ENCODE measurements at regions not wholly inside any gene's neighbourhood (a gene's known extent, or its start where the extent isn't known, plus 50 kb on each side); places are given as distances from the start of the nearest gene placed in this dataset.

DNA sequence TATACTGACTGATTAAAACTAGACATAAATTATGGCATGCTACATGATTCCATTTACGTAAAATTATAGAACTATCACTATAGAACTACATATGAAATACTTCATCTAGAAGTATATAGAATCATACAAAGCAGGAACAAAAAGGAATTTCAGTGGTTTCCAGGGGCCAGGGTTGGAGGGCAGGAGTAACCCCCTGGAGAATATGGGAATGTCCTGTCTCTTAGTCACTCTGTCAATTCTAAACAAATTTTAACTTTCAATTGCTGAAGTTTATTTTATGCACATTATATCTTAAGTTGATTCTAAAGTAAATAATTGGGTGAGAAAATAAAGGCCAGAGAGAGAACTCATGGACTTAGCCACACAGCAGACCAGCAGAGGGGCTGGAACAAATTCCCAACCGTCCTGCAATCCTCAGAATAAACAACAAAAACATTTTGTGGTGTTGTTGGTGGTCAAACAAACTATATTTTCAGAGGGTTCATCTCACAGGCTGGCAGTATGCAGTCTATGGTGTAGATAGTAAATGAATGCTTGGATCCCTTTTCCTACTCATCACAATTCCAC is 476.9 kb upstream of the SLIT2 start:
- DNase-seq: no peak

DNA sequence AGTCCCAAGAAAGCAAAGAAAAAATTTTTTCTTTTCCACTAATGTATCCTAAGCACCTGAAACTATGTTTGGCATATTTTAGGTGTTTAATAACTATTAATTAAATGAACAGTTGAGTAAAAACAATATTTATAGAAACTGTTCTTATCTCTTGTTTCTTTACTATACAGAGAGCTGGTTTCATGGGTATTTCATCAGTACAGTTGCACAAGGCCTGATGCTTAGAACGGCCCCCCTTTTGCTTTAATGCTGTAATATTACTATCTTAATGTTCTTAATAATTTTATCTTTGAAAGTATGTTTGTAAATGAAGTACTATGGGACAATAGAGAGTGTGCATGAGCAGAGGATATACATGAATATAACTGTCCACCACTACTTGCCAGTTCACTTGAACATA is 479.1 kb upstream of the SLIT2 start:
- no peak for DNase-seq

DNA sequence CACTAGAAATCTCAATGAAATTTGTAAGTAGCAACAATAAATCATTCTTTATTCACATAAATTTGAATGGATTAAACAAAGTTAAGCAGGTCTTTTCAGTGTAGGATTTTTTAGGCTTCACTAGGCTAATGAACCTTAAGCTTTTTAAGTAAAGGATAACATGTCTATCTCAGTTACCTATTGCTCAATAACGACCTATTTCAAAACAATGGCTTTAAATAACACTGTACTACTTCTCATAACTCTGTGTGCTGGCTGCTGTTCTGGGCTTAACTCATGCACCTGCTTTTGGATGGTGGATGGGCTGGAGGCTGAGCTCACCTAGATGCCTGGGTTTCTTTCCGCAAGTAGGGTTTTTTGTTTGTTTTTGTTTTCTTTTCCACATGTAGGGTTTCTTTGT is 495.0 kb upstream of the SLIT2 start:
- no peak for DNase-seq

DNA sequence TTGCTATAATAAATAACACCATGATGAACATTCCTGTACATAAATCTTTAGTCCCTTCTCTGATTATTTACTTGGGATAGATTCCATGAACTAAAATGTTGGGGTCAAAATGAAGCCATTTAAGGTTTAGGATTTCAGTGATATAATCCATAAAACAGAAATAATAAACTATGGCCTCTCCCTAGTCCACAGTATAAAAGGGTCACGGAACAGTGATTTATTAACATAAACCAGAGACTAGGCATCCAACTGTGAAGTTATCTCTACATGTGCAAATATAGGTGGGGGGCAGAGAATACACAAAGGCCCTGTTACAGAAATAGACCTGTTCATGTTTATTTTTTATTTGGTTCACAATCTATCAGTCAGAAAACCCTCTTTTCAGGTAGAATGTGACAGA is 499.1 kb upstream of the SLIT2 start:
- DNase-seq: no peak

DNA sequence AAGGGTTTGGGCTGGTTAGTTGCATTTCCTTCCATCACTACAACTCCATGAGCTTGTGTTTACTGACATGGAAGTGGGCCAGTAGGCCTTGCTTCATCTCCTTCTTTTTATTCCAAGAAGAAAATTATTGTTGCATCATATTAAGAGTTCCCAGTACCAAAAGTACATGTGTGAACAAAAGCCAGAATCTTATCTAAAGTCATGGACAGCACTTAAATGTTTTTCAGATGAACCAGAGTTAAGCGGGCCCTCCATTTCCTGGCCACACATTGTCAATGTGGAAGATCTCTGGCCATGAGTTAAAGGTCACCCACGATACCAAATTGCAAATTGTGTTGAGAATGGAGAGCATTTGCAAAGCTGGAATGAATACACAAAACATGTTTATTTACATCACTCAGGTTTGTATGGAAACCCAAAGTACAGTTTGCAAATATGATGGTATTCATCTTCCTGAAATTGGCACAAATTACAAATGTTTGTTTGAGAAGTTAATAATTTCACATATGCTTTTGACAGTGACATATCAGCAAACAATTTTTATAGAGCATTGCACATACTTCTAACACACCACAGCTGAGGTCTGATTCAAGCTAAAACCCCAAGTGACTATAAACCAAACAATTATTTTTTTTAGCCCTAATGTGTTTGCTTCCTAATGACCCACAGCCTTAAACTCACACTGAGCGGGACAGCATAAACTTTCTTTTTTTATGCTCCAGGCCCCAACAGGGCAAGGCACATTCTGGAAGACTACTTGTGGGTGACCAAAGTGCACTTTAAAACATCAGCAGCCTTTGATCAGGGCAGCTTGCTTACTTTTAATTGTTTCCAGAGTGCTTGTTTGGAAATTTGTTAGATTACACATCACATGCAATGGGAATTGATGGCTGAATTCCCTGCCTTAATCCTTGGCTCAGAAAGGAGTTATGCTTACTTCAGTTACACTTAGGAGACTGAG is 502.9 kb upstream of the SLIT2 start:
- DNase-seq: no peak

DNA sequence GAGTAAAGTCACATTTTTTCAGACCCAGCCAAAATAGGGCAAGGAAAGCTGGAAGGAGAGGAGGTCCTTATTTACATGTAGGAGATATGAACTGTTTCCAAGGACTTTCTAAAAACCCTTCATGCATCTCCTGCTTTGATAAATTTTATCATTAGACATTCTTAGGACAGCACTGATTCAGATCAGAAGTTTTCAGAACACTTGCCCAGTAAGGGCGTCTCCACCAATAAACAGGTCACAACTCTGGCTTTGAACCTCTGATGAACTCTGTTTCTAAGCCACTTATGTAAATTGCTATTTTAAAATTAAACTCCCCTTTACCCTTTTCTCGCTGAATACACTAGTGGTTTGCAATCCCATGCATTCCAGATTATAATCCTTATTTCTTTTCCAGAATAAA is 505.3 kb upstream of the SLIT2 start:
- DNase-seq: no peak

DNA sequence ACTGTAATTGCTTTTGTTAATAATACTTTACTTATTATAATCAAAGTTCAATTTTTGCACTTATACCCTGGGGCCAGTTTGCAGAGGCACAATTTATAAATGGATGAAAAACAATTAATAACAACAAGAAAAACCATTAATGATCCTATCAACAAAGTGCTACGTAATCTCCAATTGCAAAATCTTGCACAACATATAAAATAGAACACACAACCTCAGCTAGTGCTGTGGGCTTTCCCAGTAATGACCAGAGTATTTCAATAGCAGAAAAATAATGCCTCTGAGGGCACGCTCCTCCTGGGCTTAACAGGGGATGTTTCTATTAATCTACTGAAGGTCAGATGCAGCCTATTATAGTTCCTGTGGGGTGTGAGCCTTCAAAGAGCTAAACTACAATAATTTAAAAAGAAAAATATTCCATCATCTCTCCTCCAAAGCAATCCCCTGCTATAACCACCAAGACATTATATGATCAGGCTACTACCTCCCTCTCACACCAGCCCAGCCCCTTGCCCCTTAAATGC is 508.5 kb upstream of the SLIT2 start:
- no peak for DNase-seq

DNA sequence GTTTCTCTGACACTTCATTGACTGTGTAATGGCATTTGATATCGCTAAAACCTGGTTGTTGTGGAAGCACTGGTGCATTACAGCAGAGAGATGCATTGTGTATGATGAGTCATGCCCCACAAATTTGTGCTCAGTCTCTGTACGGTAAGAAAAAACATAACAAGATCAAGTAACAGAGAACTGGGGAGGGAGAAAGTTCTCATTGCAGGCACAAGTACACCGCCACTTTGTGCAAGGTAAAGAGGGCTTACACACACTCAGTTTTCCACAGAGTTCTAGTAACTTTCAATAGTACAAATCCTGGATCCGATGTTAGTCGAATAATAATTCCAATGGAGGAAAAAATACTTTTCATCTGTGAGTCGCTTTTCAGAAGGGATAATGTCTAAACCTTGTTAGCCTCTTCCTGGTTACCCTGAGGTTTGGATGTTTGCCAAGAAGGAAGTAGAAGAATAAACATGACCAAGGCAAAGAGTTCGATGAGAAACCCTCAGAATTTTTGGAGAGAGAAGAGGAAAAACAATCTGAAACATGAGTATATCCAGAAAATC is 512.5 kb upstream of the SLIT2 start:
- DNase-seq: no peak

DNA sequence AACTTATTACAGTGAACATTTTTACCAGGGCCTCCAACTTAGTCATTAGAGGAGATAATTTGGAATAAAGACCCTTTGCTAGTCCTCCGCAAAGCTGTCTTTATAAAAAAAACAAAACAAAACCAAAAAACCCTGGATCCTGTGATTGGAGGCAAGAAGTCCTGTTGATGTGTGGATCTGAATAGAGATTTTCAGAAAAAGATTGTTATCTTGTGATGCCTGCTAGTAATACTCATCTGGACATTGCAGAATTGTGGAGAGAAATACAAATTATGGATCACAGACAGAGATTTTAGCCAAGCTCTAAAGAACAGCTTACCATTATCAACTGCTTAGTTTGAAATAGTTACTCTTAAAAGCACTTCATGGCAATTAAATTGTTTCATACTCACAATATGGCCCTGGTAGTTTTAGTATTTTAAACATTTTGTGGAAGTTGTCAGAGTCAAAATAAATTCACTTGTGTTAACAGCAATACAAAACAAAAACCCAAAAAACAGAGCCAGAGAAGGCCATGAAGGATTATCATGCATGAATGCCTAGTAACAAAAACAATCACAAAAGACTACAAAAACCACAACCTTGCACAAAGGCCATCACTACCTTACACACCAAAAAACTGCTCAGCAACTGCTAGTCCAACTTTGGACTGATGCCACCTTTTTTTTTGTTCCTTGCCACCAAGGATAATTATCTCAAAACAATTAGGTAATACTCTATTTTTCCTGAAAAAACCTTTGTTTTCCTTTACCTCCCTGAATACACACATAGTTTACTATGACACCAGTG is 514.5 kb upstream of the SLIT2 start:
- DNase-seq: no peak

DNA sequence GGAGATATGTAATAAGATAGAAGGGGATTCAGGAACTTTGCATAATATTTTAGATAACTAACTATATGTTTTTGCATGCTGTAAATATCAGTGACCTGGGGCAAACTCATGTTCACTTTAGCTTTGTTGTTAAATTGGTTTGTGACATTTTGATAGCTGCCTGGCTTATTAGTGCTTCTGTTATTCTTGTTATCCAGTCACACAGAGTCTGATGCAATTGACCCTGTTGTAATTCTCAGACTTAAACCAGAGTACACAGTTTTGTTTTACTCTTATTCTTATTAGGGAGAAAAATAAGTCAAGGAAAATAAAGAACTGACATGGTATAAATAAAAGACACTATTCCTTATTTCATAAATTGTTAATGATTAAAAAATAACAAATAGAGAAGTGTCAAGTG is 516.7 kb upstream of the SLIT2 start:
- DNase-seq: no peak

DNA sequence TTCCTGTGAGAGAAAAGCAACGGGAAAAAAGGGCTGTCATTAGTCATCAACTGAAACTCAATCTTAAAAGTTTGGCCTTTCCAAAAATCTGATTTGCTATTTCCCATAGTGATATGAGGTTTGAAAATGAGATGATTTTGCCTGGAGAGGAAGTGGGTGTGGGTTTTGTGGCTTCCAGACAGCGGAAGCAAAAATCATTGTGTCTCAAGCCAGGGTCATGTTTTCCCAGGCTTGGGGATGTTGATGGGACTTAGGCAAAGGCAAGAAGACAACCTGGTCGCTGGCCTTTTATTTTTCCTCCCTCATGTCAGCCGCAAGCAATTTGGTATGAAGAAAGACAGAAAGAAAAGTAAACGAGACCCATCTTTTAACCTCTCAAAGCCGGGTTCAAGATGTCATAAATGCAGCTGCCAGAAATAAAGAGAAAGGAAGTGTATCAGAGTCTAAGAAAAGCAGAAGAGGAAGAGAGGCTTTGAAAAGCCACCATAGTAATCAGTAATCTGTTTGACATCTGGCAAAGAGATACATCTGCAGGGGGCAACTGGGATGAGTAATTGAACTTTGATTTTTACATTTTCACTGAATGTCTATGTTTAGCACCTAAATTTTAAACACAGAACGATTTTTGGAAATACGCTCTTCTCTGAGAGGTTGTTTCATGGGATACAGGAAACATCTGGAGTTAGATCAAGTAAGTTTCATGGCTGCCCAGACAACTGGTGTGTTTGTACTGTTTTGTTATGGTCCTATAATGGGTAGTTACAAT is 521.6 kb upstream of the SLIT2 start:
- DNase-seq: no peak

DNA sequence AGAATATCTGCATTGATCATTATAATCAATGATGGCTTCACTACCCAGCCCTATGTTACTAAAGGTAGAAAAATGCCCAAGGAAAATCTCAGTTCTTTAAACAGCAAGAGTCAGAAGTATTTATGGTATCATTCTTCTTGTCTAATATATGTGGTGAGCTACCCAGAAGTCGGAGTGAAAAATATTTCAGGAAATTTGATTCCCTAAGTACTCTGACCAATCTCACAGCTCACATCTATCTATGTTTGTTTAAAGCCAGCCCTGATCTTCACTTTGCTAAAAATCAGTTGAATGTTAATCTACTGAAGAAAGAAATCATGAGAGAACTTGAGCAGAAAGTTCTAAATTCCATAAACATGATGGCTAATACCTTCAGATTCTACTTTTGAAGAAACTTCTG is 522.9 kb upstream of the SLIT2 start:
- DNase-seq: no peak

DNA sequence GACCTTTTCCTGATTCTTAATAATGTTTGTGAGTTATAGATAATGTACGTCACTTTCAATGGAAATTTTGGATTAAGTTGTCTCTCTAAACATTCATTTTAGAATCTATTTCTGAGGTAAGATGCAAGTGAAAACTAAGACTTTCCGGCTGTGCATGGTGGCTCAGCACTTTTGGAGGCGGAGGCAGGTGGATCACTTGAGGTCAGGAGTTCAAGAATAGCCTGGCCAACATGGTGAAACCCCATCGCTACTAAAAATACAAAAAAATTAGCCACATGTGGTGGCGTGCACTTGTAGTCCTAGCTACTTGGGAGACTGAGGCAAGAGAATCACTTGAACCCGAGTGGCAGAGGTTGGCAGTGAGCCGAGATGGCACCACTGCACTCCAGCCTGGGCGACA is 524.6 kb upstream of the SLIT2 start:
- DNase-seq: no peak

DNA sequence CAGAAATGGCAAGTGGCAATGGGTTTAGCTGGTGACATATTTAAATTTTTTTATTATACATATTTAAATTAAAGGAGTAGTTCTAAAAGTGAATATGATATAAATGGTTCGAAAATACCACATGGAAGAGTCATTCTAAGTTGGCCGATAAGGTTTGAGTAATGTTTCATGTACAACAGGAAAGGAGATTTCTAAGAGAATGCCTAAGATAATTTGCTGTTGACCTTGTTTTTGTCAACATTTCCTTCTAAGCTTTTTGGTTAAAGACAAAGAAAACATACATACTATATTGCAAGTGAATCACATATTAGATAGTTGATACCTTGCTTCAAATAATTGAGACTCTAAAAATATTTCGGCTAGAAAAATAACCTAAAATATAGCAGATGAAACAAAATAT is 526.6 kb upstream of the SLIT2 start:
- DNase-seq: no peak

DNA sequence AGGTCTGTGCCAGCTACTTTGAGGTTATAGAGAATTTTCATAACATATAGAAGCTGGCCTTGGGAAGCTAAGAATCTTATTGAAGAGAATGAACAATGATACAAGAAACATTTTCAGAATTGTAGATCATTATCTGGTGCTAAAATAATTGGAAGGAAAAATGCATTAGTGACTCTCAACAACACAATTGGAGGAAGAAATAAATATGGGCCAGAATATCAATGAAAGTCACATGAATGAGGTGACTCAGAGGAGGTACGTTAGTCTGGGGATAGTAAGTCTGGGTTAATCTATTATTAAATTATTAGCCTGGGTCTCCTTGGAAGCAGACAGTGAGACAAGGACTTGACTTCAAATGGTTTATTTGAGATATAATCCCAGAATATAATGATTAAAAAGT is 529.3 kb upstream of the SLIT2 start:
- DNase-seq: no peak

DNA sequence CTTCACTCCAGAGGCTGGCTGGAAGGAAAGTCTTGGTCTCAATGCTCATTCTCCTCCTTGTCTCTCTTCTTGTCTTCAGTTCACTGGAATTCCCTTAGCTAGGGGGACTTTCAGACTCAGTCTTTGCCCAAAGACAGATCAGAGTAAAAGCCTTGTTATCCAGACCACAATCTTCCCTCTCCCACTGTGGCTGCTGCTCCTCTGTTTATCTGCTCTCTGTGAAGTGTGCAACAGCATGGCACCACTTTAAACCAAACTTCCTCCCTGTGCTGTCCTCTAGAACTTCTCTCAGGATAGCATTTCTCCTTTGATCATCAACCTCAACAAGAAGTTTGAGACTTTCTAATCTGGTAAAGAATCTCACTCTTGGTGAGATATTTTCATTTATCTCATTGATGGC is 530.1 kb upstream of the SLIT2 start:
- DNase-seq: no peak

DNA sequence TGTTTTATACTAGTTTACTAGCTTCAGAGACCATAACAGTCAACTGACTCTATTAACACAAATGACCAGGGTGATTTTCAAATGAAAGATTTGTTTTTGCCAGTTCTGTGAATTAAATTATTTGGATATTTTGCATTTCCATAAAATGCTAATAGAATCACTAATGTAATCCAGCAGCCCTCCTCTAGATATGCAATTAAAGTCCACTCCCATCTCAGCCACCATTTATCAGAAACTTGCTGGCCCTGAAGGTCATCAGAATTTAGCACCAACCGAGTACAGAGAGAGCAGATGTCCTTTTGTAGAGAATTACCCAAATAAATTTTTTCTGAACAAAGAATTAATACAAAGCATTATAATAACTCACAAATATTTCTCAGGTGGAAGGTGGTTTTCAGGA is 531.1 kb upstream of the SLIT2 start:
- no peak for DNase-seq

DNA sequence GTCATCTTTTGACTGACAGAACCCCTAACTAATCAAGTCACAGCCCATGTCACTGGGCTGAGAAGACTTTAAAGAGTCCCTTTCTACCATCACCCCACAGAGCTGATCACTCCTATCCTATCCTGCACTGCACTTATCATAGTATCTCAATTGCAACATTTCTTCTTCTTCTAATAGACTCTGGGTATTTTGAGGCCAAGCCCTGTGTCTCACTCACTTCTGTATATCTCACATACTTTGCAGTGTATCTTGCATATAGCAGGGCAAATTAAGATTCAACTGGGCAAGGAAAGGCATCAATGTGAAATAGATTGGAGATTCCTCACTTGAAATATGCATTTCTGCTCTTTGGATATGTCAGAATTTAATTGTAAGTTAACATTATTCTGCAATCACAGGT is 531.5 kb upstream of the SLIT2 start:
- no peak for DNase-seq

DNA sequence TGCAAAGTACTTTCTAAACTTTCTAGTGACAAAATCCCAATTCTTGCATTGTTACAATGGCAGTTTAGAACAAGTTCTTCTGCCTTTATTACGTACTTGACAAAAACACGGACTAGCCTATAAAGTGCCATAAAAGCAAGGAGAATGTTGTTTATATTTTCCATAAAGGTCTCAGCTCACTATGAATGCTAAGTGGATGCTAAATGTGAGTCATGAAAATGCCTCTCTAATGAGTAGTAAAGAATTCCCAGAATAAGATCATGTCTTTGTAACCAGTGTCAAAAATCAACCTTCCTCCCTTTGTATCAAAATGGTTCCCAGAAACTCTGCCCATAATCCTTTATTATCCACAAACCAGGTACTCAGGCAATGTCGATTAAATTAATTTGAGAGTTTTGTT is 539.8 kb upstream of the SLIT2 start:
- DNase-seq: no peak

DNA sequence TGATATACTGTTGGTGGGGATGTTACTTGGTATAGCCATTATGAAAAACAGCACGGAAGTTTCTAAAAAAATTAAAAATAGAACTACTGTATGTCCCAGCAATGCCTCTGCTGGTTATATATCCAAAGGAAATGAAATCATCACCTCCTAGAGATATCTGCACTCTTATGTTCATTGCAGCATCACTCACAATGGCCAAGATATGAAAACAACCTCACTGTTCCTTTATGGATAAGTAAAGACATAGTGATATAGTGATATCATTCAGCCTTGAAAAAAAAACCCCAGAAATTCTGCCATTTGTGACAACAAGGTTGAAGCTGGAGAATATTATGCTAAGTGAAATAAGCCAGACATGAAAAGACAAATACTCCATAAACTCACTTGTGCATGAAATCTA is 543.8 kb upstream of the SLIT2 start:
- DNase-seq: no peak

DNA sequence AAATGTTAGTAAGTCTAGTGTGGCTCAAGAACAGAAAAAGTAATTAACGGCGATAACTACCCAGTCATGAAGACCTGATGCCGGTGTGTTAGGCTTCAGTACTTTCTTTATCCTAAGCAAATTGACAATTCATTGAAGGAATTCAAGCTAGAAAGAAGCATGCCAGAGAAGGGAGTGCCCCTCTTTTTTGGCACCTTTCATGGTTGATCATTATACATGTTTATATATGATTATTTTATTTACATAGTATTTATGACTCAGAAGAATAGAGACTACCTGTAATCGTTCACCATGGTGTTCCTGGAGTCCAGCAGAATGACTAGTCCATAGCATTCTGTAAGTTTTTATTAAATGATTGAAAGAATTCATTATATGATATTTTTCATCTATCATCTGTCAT is 548.3 kb upstream of the SLIT2 start:
- DNase-seq: no peak

DNA sequence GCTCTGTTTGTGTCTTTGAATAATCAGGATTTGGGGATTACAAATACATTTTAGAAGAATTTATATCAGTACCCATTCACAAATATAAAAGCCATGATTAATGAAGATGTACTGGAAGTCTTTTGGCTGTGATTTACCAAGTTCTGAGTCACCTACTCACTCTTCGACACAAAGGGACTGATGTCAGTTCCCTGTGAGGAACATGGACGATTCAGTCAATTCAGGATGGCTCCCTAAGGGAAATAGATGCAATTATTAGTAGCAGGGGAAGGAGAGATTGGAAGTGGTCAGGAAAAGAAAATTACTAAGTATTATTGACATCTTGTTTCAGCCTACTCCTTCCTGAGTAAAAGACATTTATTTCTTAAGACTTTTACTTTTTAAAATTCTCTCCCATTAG is 550.7 kb upstream of the SLIT2 start:
- no peak for DNase-seq

DNA sequence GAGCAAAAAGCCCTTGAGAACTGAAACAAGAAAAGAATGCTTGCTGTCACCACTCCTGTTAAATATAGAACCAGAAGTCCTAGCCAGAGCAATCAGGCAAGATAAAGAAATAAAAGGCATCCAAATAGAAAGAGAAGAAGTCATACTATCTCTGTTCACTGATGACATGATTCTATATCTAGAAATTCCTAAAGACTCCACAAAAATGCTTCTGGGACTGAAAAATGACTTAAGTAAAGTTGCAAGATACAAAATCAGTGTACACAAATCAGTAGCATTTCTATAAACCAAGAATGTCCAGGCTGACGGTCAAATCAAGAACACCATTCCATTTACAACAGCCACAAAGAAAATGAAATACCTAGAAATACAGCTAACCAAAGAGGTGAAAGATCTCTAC is 552.7 kb upstream of the SLIT2 start:
- DNase-seq: no peak

Data from activated naive CD4-positive, alpha-beta T cell treated with Interleukin-2 at 50 U/mL for 16 hours (primary cell).